GM12875 (cell line): ENCODE measurements at regions not wholly inside any gene's neighbourhood (a gene's known extent, or its start where the extent isn't known, plus 50 kb on each side); places are given as distances from the start of the nearest gene placed in this dataset.

Source experiments
- H3K4me3 ChIP-seq: one replicate; pipeline ENCODE4 v1.5.1; 2011; ENCODE audit warnings: low read depth, low read length, control low read depth
- TF ChIP-seq, protein P1 (sequence below): IDR thresholded peaks from 2 replicates; pipeline ENCODE4 v1.5.1; 2011; ENCODE audit warnings: low read depth, mild to moderate bottlenecking, control low read depth, inconsistent platforms, low read length, moderate library complexity, borderline replicate concordance; ENCODE audit not compliant: insufficient read depth

DNA sequence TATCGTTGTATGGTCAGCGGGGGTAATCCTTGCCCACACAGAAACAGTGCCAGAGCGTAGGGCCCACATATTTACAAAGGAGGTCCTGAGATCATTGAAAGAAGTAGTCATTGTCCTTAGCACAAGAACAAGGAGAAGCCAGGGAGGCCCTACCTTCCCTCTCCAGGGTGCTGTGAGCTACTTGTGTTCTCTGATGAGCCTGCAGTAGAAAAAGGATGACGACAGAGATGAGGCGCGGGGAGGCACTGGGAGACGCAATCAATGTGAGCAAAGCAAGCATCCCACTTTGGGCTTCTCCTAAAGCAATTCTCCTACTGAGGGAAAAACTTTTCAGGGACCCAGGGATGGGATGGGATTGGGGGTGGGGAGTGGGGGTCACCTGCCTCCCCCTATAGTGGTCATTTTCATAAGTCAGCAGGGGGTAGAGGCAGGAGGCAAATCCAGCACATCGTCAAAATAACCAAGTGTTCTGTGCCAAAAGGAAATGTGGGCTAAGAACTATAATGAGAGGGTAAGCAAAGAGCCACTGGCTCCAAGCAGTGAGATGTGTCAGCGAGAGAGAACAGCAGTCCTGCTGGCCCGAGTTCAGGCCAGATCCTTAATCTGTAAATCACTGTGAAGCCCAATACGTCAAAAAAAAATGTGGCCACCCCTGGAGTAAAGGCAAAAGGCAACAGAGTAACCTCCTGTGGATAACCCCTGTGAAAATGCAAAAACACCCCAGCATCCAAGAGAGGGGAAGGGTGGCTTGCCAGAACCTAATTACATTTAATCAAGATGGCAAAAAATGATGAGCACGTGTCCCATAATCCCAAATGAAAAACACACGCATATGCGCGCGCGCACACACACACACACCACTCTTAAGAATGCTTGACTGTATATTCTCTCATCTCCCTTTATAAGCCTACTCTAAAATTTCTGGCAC lies 136.6 kb upstream of the HHIP start:
- TF ChIP-seq, protein P1, sequence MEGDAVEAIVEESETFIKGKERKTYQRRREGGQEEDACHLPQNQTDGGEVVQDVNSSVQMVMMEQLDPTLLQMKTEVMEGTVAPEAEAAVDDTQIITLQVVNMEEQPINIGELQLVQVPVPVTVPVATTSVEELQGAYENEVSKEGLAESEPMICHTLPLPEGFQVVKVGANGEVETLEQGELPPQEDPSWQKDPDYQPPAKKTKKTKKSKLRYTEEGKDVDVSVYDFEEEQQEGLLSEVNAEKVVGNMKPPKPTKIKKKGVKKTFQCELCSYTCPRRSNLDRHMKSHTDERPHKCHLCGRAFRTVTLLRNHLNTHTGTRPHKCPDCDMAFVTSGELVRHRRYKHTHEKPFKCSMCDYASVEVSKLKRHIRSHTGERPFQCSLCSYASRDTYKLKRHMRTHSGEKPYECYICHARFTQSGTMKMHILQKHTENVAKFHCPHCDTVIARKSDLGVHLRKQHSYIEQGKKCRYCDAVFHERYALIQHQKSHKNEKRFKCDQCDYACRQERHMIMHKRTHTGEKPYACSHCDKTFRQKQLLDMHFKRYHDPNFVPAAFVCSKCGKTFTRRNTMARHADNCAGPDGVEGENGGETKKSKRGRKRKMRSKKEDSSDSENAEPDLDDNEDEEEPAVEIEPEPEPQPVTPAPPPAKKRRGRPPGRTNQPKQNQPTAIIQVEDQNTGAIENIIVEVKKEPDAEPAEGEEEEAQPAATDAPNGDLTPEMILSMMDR, result no peak
- H3K4me3 ChIP-seq, result no peak overlapping the region

DNA sequence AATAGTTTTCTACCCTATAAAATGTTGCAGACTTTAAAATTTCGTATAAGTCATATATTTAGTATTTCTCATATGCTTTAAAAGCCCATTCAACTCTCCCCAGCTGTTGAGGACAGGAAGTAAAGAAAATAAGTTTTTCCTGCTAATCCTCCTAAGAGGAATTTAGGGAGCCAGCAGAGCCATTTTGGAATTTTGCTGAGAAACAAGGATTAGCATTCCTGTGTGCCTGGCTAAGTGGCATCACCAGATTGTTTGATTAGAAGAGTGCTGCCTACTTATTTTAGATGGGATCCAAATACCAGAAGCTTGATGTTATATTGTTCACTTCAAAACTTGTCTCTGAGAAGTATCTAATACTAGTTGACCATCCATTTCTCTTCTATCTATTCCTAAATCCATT lies 131.2 kb upstream of the HHIP start:
- TF ChIP-seq, protein P1, result no peak
- no peak overlapping the region for H3K4me3 ChIP-seq

DNA sequence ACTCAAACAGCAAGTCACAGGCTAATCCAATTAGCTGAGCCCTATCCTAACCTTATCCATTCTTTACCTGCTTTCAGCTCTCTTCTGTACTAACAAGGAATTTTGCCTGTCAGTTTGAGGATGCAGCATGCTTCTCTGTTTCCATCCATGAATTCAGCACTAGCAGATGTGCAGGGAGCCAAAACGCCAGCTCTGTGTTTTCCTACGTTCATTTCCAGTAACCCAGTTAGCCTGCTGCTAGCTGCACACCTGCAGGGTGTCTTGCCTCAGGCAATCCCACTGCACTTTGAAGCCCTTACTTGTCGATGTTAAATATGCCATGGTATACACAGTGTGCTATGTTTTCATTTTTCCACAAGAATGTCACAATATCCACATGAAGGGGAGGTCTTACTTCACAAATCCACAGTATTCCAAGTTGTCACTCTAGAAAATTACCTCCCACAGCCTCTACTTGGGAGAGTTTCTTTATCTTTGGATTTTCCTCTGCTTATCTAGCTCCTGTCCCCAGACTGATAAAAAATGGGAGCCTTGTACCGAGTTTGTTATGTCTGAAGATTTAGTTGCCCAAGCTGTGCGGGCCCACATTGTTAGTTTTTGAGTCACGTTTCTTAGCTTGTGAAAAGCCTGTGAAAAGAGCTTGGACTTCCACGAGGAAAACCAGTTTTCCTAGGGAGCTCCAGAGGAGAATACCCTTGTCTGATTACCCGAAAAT lies 127.6 kb upstream of the HHIP start:
- no peak overlapping the region for H3K4me3 ChIP-seq
- TF ChIP-seq, protein P1, result no peak

DNA sequence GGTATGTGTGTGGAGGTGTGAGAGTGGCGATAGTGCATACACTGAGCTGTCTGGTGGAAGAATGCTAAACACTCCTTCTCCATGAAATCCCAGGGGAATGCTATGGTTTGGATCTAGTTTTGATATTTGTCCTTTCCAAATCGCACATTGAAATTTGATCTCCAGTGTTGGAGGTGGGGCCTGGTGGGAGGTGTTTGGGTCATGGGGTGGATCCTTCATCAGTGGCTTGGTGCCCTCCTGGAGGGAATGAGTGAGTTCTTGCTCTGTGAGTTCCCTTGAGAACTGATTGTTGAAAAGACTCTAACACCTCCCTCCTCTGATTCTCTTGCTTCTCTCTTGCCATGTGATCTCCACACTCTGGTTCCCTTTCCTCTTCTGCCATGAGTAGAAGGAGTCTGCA lies 114.1 kb upstream of the HHIP start:
- TF ChIP-seq, protein P1, result no peak
- H3K4me3 ChIP-seq, result no peak overlapping the region

DNA sequence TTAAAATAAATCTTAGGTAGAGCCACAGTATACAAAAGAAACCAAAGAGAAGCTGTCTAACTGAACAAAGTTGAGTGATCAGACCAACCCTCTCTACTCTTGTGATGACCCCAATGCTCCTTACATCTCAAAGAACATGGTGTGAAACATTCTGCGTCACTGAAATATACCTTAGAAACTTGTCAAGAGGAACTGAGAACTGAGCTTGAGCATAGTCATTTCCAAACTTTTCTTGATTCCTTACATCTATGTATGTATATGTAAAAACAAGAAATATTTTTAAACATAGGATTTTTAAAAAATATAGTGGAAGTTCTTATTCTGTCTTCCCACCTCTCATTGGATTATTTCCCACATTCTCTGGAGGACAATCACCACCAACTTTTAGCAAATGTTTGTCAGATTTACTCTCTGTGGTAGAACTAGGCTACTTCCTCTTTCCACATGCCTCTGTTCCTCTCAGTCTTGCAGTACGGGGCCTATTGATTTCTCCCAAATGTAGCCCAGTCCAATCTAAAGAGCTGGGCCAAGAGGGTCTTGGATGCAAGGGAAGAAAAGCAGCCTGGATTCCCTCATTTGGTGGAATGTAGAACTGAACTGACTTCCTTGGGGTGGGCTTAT lies 98.2 kb upstream of the HHIP start:
- TF ChIP-seq, protein P1, result no peak

DNA sequence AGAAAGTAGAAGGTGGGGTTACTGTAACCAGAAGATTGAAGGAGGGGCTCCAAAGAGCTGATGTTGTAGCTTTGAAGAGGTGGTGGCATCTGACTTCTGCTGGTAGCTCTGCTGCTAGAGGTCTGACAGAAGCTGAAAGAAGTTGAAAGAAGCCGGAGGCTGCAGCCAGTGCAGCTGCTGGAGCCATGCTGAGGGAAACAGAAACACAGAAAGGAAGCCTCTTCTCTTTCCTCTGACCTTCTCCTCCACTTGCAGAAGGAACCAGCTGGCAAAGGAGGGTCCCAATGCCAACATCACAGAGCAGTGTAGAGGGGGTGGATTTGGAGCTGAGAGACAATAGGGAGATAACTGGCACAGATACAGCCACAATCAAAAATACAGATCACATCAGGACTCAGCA lies 89.3 kb upstream of the HHIP start:
- TF ChIP-seq, protein P1, result no peak
- no peak overlapping the region for H3K4me3 ChIP-seq

More for the DNA sequence above, 98.2 kb upstream of the HHIP start:
- no peak overlapping the region for H3K4me3 ChIP-seq
